GM18502 (cell line): ENCODE measurements at regions not wholly inside any gene's neighbourhood (a gene's known extent, or its start where the extent isn't known, plus 50 kb on each side); places are given as distances from the start of the nearest gene placed in this dataset.

Experiments used
- ATAC-seq: cut with Tn5 transposase; IDR thresholded peaks from one replicate; pipeline ENCODE4 v1.9.1; 2021; ENCODE audit warnings: mild to moderate bottlenecking; ENCODE audit not compliant: unreplicated experiment, poor library complexity

GRCh38 chr20:47878601-47879027 is 93.3 kb upstream of the SULF2 start:
- ATAC-seq: no peak

- no peak for ATAC-seq
Observed at GRCh38 chr20:47876311-47877088, 91.2 kb upstream of the SULF2 start.

- no peak for ATAC-seq
Observed at GRCh38 chr20:47875297-47876025, 90.2 kb upstream of the SULF2 start.

GRCh38 chr20:47872341-47872740 is 87.1 kb upstream of the SULF2 start:
- ATAC-seq: no peak

- no peak for ATAC-seq
Observed at GRCh38 chr20:47870475-47870874, 85.2 kb upstream of the SULF2 start.

GRCh38 chr20:47868744-47869143 is 83.5 kb upstream of the SULF2 start:
- ATAC-seq: no peak

- no peak for ATAC-seq
Observed at GRCh38 chr20:47868236-47868635, 83.0 kb upstream of the SULF2 start.

GRCh38 chr20:47867831-47868230 is 82.5 kb upstream of the SULF2 start:
- ATAC-seq: no peak

- no peak for ATAC-seq
Observed at GRCh38 chr20:47866480-47866879, 81.2 kb upstream of the SULF2 start.

- ATAC-seq: no peak
Observed at GRCh38 chr20:47865912-47866311, 80.6 kb upstream of the SULF2 start.

- ATAC-seq: no peak
Observed at GRCh38 chr20:47865451-47865850, 80.2 kb upstream of the SULF2 start.

- no peak for ATAC-seq
Observed at GRCh38 chr20:47863981-47864380, 78.7 kb upstream of the SULF2 start.

GRCh38 chr20:47863315-47863965 is 78.2 kb upstream of the SULF2 start:
- no peak for ATAC-seq

- no peak for ATAC-seq
Observed at GRCh38 chr20:47862574-47863240, 77.4 kb upstream of the SULF2 start.

- no peak for ATAC-seq
Observed at GRCh38 chr20:47861116-47861515, 75.8 kb upstream of the SULF2 start.

- ATAC-seq: no peak
Observed at GRCh38 chr20:47860049-47860830, 75.0 kb upstream of the SULF2 start.

GRCh38 chr20:47859278-47859677 is 74.0 kb upstream of the SULF2 start:
- no peak for ATAC-seq

- no peak for ATAC-seq
Observed at GRCh38 chr20:47857569-47858464, 72.5 kb upstream of the SULF2 start.

- no peak for ATAC-seq
Observed at GRCh38 chr20:47857187-47857568, 71.9 kb upstream of the SULF2 start.
